ENCODE measurements at regions not wholly inside any gene's neighbourhood (a gene's known extent, or its start where the extent isn't known, plus 50 kb on each side); places are given as distances from the start of the nearest gene placed in this dataset.

GRCh38 chr3:117600112-117600511, 890.5 kb downstream of the TUSC7 start:
- peaks cover 22% of the 10 kb centered on the region for H3K4me1 ChIP-seq
- TF ChIP-seq CTCF (IDR thresholded peaks at IDR 0.05): no peak

GRCh38 chr3:117600666-117601065, 891.1 kb downstream of the TUSC7 start:
- Histone ChIP-seq H3K4me1 (peaks cover 22% of the 10 kb centered on the region), H3K27ac (no peak overlapping the region), H3K9ac (no peak overlapping the region), H3K4me3 (ENCODE audit: low read depth, low read length) (no peak overlapping the region), H3K79me2 (no peaks in the 10 kb centered on the region), H3K36me3 (ENCODE audit: control insufficient read depth, insufficient read depth, low read length) (no peaks in the 10 kb centered on the region), H2AFZ (no peak overlapping the region), H3K9me3 (ENCODE audit: control insufficient read depth, low read length) (no peaks in the 10 kb centered on the region), H3K4me2 (ENCODE audit: low read length) (no peak overlapping the region), H3K27me3 (ENCODE audit: control insufficient read depth, insufficient read depth, low read length) (no peaks in the 10 kb centered on the region)
- no peak for TF ChIP-seq CTCF (IDR thresholded peaks at IDR 0.05)

More at GRCh38 chr3:117600112-117600511, 890.5 kb downstream of the TUSC7 start:
- H3K27me3 ChIP-seq (ENCODE audit: control insufficient read depth, insufficient read depth, low read length): no peaks in the 10 kb centered on the region
- no peaks in the 10 kb centered on the region for H3K9me3 ChIP-seq (ENCODE audit: control insufficient read depth, low read length)
- peak overlapping the region; percentile 8 for H3K4me2 ChIP-seq (ENCODE audit: low read length)
- no peak overlapping the region for H3K4me3 ChIP-seq (ENCODE audit: low read depth, low read length)
- H2AFZ ChIP-seq: peak overlapping the region; percentile 31
- no peaks in the 10 kb centered on the region for H3K36me3 ChIP-seq (ENCODE audit: control insufficient read depth, insufficient read depth, low read length)
- H3K79me2 ChIP-seq: no peaks in the 10 kb centered on the region
- no peak overlapping the region for H3K27ac ChIP-seq
- H3K9ac ChIP-seq: no peak overlapping the region

- no peak overlapping the region for H3K9ac ChIP-seq
- no peak for TF ChIP-seq CTCF (IDR thresholded peaks at IDR 0.05)
- no peaks in the 10 kb centered on the region for H3K27me3 ChIP-seq (ENCODE audit: control insufficient read depth, insufficient read depth, low read length)
- H3K9me3 ChIP-seq (ENCODE audit: control insufficient read depth, low read length): no peaks in the 10 kb centered on the region
- no peaks in the 10 kb centered on the region for H3K79me2 ChIP-seq
- no peak overlapping the region for H3K27ac ChIP-seq
- no peak overlapping the region for H3K4me3 ChIP-seq (ENCODE audit: low read depth, low read length)
- no peaks in the 10 kb centered on the region for H3K36me3 ChIP-seq (ENCODE audit: control insufficient read depth, insufficient read depth, low read length)
- H3K4me1 ChIP-seq: peaks cover 14% of the 10 kb centered on the region
- H2AFZ ChIP-seq: peak overlapping the region; percentile 30
- H3K4me2 ChIP-seq (ENCODE audit: low read length): peak overlapping the region; percentile 36
Observed at GRCh38 chr3:117602058-117602644, 892.6 kb downstream of the TUSC7 start.

GRCh38 chr3:117603097-117603496, 893.5 kb downstream of the TUSC7 start:
- no peak overlapping the region for H3K4me2 ChIP-seq (ENCODE audit: low read length)
- H3K27me3 ChIP-seq (ENCODE audit: control insufficient read depth, insufficient read depth, low read length): no peaks in the 10 kb centered on the region
- no peaks in the 10 kb centered on the region for H3K79me2 ChIP-seq
- no peak overlapping the region for H3K9ac ChIP-seq
- H3K4me1 ChIP-seq: peaks cover 14% of the 10 kb centered on the region
- H3K9me3 ChIP-seq (ENCODE audit: control insufficient read depth, low read length): no peaks in the 10 kb centered on the region
- H3K4me3 ChIP-seq (ENCODE audit: low read depth, low read length): no peak overlapping the region
- H2AFZ ChIP-seq: peak overlapping the region; percentile 30
- no peak for TF ChIP-seq CTCF (IDR thresholded peaks at IDR 0.05)
- no peak overlapping the region for H3K27ac ChIP-seq
- H3K36me3 ChIP-seq (ENCODE audit: control insufficient read depth, insufficient read depth, low read length): no peaks in the 10 kb centered on the region

GRCh38 chr3:117606866-117607265, 897.3 kb downstream of the TUSC7 start:
- Histone ChIP-seq H3K27me3 (ENCODE audit: control insufficient read depth, insufficient read depth, low read length) (no peaks in the 10 kb centered on the region), H3K4me1 (peaks cover 9% of the 10 kb centered on the region)
- no peak for TF ChIP-seq CTCF (IDR thresholded peaks at IDR 0.05)

More at GRCh38 chr3:117606866-117607265, 897.3 kb downstream of the TUSC7 start:
- H2AFZ ChIP-seq: no peak overlapping the region
- no peaks in the 10 kb centered on the region for H3K79me2 ChIP-seq
- H3K4me3 ChIP-seq (ENCODE audit: low read depth, low read length): no peak overlapping the region
- H3K4me2 ChIP-seq (ENCODE audit: low read length): no peak overlapping the region
- H3K36me3 ChIP-seq (ENCODE audit: control insufficient read depth, insufficient read depth, low read length): no peaks in the 10 kb centered on the region
- no peak overlapping the region for H3K27ac ChIP-seq
- H3K9me3 ChIP-seq (ENCODE audit: control insufficient read depth, low read length): no peaks in the 10 kb centered on the region
- no peak overlapping the region for H3K9ac ChIP-seq

Measured in parathyroid adenoma (tissue), 2 donors.